ENCODE measurements at regions not wholly inside any gene's neighbourhood (a gene's known extent, or its start where the extent isn't known, plus 50 kb on each side); places are given as distances from the start of the nearest gene placed in this dataset.
"Not testable (repeated sequence)": the region's sequence is repeated elsewhere in the genome, so short reads cannot be mapped to it uniquely, and the experiment has no call there.

DNA sequence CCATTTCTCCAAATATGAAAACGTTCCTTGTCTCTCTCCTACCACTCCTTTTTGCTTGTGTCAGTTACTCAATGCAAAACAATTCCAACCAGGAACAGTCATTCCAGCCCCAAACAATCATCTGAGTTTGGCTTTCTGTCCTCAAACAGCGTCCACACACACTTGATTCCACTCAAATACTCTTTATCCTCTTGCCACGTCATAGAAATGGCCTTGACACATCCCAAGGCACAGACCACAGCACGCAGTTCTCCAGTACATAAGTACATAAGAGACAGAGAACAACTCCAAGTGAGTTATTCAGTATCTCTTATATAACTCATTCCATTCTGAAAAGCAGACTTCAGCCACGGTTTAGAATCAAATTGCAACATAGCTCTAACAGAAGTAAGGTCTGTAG lies 299.2 kb downstream of the RPS29 start:
- no peak overlapping the region for H3K4me3 ChIP-seq (ENCODE audit: low read depth, low read length)
- no peak for DNase-seq (ENCODE audit: low read depth)
- TF ChIP-seq, protein P1, sequence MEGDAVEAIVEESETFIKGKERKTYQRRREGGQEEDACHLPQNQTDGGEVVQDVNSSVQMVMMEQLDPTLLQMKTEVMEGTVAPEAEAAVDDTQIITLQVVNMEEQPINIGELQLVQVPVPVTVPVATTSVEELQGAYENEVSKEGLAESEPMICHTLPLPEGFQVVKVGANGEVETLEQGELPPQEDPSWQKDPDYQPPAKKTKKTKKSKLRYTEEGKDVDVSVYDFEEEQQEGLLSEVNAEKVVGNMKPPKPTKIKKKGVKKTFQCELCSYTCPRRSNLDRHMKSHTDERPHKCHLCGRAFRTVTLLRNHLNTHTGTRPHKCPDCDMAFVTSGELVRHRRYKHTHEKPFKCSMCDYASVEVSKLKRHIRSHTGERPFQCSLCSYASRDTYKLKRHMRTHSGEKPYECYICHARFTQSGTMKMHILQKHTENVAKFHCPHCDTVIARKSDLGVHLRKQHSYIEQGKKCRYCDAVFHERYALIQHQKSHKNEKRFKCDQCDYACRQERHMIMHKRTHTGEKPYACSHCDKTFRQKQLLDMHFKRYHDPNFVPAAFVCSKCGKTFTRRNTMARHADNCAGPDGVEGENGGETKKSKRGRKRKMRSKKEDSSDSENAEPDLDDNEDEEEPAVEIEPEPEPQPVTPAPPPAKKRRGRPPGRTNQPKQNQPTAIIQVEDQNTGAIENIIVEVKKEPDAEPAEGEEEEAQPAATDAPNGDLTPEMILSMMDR (IDR thresholded peaks at IDR 0.05; ENCODE audit: insufficient read depth, low read depth, low read length, missing control alignments) = no peak

DNA sequence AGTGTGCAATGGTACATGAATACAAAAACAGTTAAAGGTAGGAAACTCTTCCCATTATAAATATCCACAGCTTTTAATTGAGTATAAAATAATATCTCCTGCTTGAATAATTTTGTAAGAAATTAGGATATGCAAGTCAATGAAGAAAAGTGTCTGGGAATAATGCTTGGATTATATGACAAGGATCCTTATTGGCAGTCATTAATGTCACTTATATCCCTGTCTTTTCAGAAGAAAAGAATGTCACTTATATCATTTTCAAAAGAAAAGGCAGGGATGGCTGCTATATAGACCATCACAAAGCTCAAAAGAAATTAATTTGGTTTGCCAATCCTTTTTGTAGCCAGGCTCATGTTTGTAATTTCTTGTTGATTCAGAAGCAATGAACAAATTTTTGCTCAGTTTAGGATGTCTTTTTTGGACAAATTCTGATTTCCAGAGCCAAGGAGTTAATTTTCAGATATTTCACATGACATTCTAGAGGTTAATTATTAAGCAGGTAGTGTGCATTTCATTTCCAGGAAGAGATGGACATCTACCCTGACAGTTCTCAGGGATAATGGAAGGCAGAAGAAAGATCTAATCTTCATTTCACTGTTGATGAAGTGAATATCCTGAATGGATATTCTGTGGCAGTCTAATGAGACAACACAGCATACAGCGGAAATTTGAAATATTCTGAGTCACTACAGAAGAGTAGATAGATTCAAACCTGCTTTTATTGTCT lies 299.8 kb downstream of the RPS29 start:
- TF ChIP-seq, protein P1 (IDR thresholded peaks at IDR 0.05; ENCODE audit: insufficient read depth, low read depth, low read length, missing control alignments) = no peak
- DNase-seq (ENCODE audit: low read depth) = no peak
- H3K4me3 ChIP-seq (ENCODE audit: low read depth, low read length) = no peak overlapping the region

DNA sequence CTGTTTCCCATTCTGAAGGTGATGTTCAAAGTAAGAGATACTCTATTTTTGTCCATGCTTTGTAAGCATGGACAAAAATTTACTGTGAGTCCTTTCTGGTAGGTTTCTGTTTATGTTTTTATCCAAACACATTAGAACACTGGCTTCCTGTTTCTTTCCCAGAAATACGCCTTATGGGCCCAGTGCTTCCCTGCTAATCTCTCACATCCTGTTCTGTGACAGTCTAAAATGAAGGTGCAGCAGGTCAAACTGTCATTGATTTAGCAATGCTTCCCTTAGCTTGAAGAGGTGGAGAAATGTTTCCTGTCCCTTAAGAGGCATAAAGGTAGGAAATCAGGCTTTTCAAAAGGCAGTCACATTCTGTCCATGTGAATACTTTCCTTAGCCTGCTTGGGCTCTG lies 305.6 kb downstream of the RPS29 start:
- DNase-seq (ENCODE audit: low read depth) = no peak
- H3K4me3 ChIP-seq (ENCODE audit: low read depth, low read length) = no peak overlapping the region
- TF ChIP-seq, protein P1 (IDR thresholded peaks at IDR 0.05; ENCODE audit: insufficient read depth, low read depth, low read length, missing control alignments) = no peak

DNA sequence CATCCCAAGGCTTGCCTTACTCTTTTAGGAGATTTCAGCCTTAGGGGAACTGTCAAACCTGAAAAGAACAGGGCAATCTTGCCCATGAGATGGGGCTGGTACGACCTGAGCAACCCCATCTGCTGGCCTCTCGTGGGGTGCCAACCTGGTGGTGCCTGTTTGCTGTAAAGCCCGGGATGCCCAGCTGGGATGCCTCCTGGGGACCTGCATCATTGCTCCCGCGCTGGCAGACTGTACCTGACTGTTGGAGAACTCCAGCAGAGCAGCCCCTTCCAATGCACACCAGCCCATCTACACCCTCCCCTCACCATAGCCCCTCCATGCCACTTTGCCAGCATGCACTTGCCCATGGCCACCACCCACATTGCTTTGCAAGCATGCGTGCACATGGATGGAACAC lies 335.7 kb downstream of the RPS29 start:
- H3K4me3 ChIP-seq (ENCODE audit: low read depth, low read length) = no peak overlapping the region
- DNase-seq (ENCODE audit: low read depth) = no peak
- TF ChIP-seq, protein P1 (IDR thresholded peaks at IDR 0.05; ENCODE audit: insufficient read depth, low read depth, low read length, missing control alignments) = no peak

DNA sequence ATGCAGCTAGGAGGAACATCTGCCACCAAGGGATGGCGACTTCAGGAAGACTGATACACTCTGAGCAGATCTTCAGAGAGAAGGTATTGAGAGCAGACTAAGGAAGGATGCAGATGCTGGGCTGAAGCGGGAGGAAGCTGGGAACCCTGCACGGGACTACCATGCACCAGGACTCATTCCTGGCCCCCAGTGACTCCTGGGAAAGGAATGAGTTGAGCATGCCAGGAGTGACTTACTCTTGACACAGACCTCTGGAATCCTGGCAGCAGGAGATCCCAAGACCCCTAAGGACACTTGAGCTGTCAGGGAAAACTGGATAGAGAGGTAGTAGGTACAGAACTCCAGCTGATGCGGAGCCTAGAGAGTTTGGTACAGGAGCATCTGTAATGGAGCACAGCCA lies 336.1 kb downstream of the RPS29 start:
- no peak for DNase-seq (ENCODE audit: low read depth)
- TF ChIP-seq, protein P1 (IDR thresholded peaks at IDR 0.05; ENCODE audit: insufficient read depth, low read depth, low read length, missing control alignments) = no peak
- no peak overlapping the region for H3K4me3 ChIP-seq (ENCODE audit: low read depth, low read length)

DNA sequence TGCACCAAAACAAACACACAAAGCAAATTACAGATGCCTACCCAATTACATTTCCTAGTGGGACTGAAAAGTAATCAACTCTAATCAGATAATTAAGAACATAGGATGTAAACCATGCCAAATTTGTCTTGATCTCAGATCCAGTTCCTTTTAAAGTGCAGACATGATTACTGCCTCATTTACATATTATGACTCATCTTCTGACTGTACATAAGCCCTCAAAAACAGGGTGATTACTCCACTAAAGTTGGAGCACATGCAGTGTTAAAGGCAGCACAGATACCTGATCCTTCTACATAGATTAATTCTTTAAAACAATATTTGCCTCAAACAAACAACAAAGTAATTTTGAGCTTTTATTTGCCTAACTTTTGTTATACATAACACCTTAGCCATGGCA lies 337.2 kb downstream of the RPS29 start:
- no peak overlapping the region for H3K4me3 ChIP-seq (ENCODE audit: low read depth, low read length)
- TF ChIP-seq, protein P1 (IDR thresholded peaks at IDR 0.05; ENCODE audit: insufficient read depth, low read depth, low read length, missing control alignments) = no peak
- DNase-seq (ENCODE audit: low read depth) = no peak

DNA sequence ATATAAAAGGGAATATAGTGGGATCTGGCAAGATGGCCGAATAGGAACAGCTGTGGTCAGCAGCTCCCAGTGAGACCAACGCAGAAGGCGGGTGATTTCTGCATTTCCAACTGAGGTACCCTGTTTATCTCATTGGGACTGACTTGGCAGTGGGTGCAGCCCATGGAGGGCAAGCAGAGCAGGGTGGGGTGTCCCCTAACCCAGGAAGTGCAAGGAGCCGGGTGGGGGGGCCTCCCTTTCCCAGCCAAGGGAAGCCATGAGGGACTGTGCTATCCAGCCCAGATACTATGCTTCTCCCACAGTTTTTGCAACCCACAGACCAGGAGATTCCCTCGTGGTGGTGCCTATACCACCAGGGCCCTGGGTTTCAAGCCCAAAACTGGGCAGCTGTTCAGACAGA lies 342.4 kb downstream of the RPS29 start:
- DNase-seq (ENCODE audit: low read depth); H3K4me3 ChIP-seq (ENCODE audit: low read depth, low read length): not testable (repeated sequence)
